ENCODE measurements at regions not wholly inside any gene's neighbourhood (a gene's known extent, or its start where the extent isn't known, plus 50 kb on each side); places are given as distances from the start of the nearest gene placed in this dataset.
A peak's percentile ranks its signal among the peaks of the same experiment; 100 is the strongest.

- no peaks in the 10 kb centered on the region for H3K9me3 ChIP-seq (ENCODE audit: control insufficient read depth, insufficient read depth, low read length)
- no peaks in the 10 kb centered on the region for H3K27me3 ChIP-seq (ENCODE audit: control insufficient read depth, low read length)
- H3K4me3 ChIP-seq (ENCODE audit: low read length) = no peak overlapping the region
- no peak overlapping the region for H3K4me2 ChIP-seq (ENCODE audit: low read length)
- no peak overlapping the region for H3K27ac ChIP-seq (ENCODE audit: low read depth, low read length)
- no peaks in the 10 kb centered on the region for H3K79me2 ChIP-seq (ENCODE audit: control insufficient read depth, low read length)
- H3K36me3 ChIP-seq (ENCODE audit: control insufficient read depth, low read length) = no peaks in the 10 kb centered on the region
- no peak for TF ChIP-seq CTCF (IDR thresholded peaks at IDR 0.05; ENCODE audit: low read depth, low read length, poor library complexity, severe bottlenecking)
- TF ChIP-seq EZH2phosphoT487 (IDR thresholded peaks at IDR 0.05; ENCODE audit: borderline replicate concordance, low read length) = no peak
- no peaks in the 10 kb centered on the region for H3F3A ChIP-seq (ENCODE audit: control insufficient read depth, insufficient read depth)
- no peaks in the 10 kb centered on the region for H3K4me1 ChIP-seq (ENCODE audit: control insufficient read depth, low read length)
- no peaks in the 10 kb centered on the region for H3K9me2 ChIP-seq (replicated peaks; ENCODE audit: control insufficient read depth, low read length)
- H4K20me1 ChIP-seq (ENCODE audit: control insufficient read depth, insufficient read depth, low read depth, low read length) = no peaks in the 10 kb centered on the region
These were observed 379.9 kb downstream of the SH2D4B start for GRCh38 chr10:80917636-80918035.

DNA sequence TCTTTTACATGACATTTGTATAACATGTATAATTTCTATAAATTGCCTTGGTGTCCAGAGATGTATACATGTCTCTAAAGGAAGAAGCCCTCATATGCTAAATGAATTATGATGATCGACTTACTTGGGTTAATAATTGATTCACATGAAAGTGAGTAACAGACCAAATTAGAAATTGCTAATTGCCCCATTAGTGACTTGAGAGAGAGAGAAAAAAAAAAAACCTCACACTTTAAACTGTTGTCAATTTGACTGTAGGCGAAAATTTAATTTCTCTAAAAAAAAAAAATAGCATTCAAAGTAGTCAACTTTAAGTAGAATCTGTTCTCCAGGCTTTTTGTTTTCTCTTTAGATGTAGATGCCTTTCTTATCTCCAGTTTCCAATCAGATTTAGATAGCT, 383.3 kb downstream of the SH2D4B start:
- Histone ChIP-seq H4K20me1 (ENCODE audit: control insufficient read depth, insufficient read depth, low read depth, low read length) (no peaks in the 10 kb centered on the region), H3K79me2 (ENCODE audit: control insufficient read depth, low read length) (no peaks in the 10 kb centered on the region)

GRCh38 chr10:80924063-80924952, 386.6 kb downstream of the SH2D4B start:
- Histone ChIP-seq H3F3A (ENCODE audit: control insufficient read depth, insufficient read depth) (no peaks in the 10 kb centered on the region), H3K27ac (ENCODE audit: low read depth, low read length) (no peak overlapping the region), H3K4me3 (ENCODE audit: low read length) (no peak overlapping the region), H3K4me1 (ENCODE audit: control insufficient read depth, low read length) (no peaks in the 10 kb centered on the region), H4K20me1 (ENCODE audit: control insufficient read depth, insufficient read depth, low read depth, low read length) (no peaks in the 10 kb centered on the region), H3K27me3 (ENCODE audit: control insufficient read depth, low read length) (no peaks in the 10 kb centered on the region), H3K36me3 (ENCODE audit: control insufficient read depth, low read length) (no peaks in the 10 kb centered on the region), H3K9me3 (ENCODE audit: control insufficient read depth, insufficient read depth, low read length) (no peaks in the 10 kb centered on the region), H3K9me2 (replicated peaks; ENCODE audit: control insufficient read depth, low read length) (no peaks in the 10 kb centered on the region), H3K4me2 (ENCODE audit: low read length) (no peak overlapping the region), H3K79me2 (ENCODE audit: control insufficient read depth, low read length) (no peaks in the 10 kb centered on the region)
- TF ChIP-seq EZH2phosphoT487 (IDR thresholded peaks at IDR 0.05; ENCODE audit: borderline replicate concordance, low read length) (no peak), CTCF (IDR thresholded peaks at IDR 0.05; ENCODE audit: low read depth, low read length, poor library complexity, severe bottlenecking) (peak; percentile 84)

More for the DNA sequence above, 383.3 kb downstream of the SH2D4B start:
- Histone ChIP-seq H3K36me3 (ENCODE audit: control insufficient read depth, low read length) (no peaks in the 10 kb centered on the region), H3K4me1 (ENCODE audit: control insufficient read depth, low read length) (no peaks in the 10 kb centered on the region), H3K4me3 (ENCODE audit: low read length) (no peak overlapping the region), H3F3A (ENCODE audit: control insufficient read depth, insufficient read depth) (no peaks in the 10 kb centered on the region), H3K9me3 (ENCODE audit: control insufficient read depth, insufficient read depth, low read length) (no peaks in the 10 kb centered on the region), H3K4me2 (ENCODE audit: low read length) (no peak overlapping the region), H3K27me3 (ENCODE audit: control insufficient read depth, low read length) (no peaks in the 10 kb centered on the region), H3K9me2 (replicated peaks; ENCODE audit: control insufficient read depth, low read length) (no peaks in the 10 kb centered on the region), H3K27ac (ENCODE audit: low read depth, low read length) (no peak overlapping the region)
- TF ChIP-seq EZH2phosphoT487 (IDR thresholded peaks at IDR 0.05; ENCODE audit: borderline replicate concordance, low read length) = no peak
- TF ChIP-seq CTCF (IDR thresholded peaks at IDR 0.05; ENCODE audit: low read depth, low read length, poor library complexity, severe bottlenecking) = no peak

All from DOHH2 (cell line).